Sigmoid colon (tissue), 6 donors: ENCODE measurements at regions not wholly inside any gene's neighbourhood (a gene's known extent, or its start where the extent isn't known, plus 50 kb on each side); places are given as distances from the start of the nearest gene placed in this dataset.

Source experiments
- DNase-seq: peaks from one replicate; pipeline ENCODE4 v3.0.0-alpha.2; 2019
- H3K27ac ChIP-seq, 4 donors: fragments of 200-600 bp; sonication (generic); one replicate each; pipeline ENCODE4 v1.5.1; 2016 to 2019; ENCODE audit warnings: mild to moderate bottlenecking in 1 of 4
- H3K27me3 ChIP-seq, 3 donors: fragments of 200-600 bp; sonication (generic); one replicate each; pipeline ENCODE4 v1.5.1; 2019; ENCODE audit warnings: mild to moderate bottlenecking in 1 of 3
- H3K36me3 ChIP-seq, 4 donors: fragments of 200-600 bp; sonication (generic); one replicate each; pipeline ENCODE4 v1.5.1; 2016 to 2019
- H3K4me1 ChIP-seq, 4 donors: fragments of 200-600 bp; sonication (generic); one replicate each; pipeline ENCODE4 v1.5.1; 2017 to 2019
- H3K4me3 ChIP-seq, 4 donors: fragments of 200-600 bp; sonication (generic); one replicate each; pipeline ENCODE4 v1.5.1; 2017 to 2019; ENCODE audit warnings: mild to moderate bottlenecking in 2 of 4, moderate library complexity in 1 of 4
- H3K9me3 ChIP-seq, 4 donors: fragments of 200-600 bp in 3 of 4; sonication (generic) in 3 of 4; one replicate each; pipeline versions ENCODE4 v1.5.1 to v1.6.1; 2013 to 2019
- EP300 ChIP-seq, 4 donors: sonication (generic); formaldehyde crosslinking; IDR thresholded peaks; one replicate each; pipeline ENCODE4 v1.6.1; 2017; ENCODE audit warnings: antibody characterized with exemption in 4 of 4
- POLR2A ChIP-seq, 2 donors: fragments of 450-650 bp; IDR thresholded peaks; one replicate each; pipeline ENCODE4 v1.6.1; 2016; ENCODE audit warnings: antibody characterized with exemption in 2 of 2, mild to moderate bottlenecking in 2 of 2, moderate library complexity in 2 of 2
- POLR2AphosphoS5 ChIP-seq, 4 donors: sonication (generic); formaldehyde crosslinking; IDR thresholded peaks; one replicate each; pipeline ENCODE4 v1.6.1; 2017; ENCODE audit warnings: antibody characterized with exemption in 4 of 4
- WGBS, 2 donors: extraction: QIAGEN DNeasy Blood & Tissue Kit; methylation state at CpG; one replicate each; pipeline ENCODE4 v1.1.7; 2013; 5-methylcytosine and 5-hydroxymethylcytosine counted together
- intact Hi-C: fragments of 100-400 bp; cut with DNase I; formaldehyde crosslinking; loops from one replicate; pipeline ENCODE4 v1.15.1; 2023
- TF ChIP-seq, protein P1 (sequence below), 4 experiments: fragments of 450-650 bp in 3 of 4; fragments of 200-600 bp in 1 of 4; IDR thresholded peaks; one replicate each; pipeline ENCODE4 v1.5.1; 2016 to 2019; ENCODE audit warnings: antibody characterized with exemption in 4 of 4, mild to moderate bottlenecking in 3 of 4, moderate library complexity in 2 of 4
- donor health status: healthy with polysubstance abuse.
- donor health status: healthy.

GRCh38 chr11:43072096-43072495, 239.7 kb upstream of the API5 start:
- H3K27ac ChIP-seq: no peak overlapping the region
- 75 to 85% methylated on average over 3 of the region's 3 CpGs for WGBS, 2 donors
- H3K4me1 ChIP-seq: no peaks in the 10 kb centered on the region
- TF ChIP-seq EP300 (IDR thresholded peaks at IDR 0.05) (no peak), POLR2AphosphoS5 (IDR thresholded peaks at IDR 0.05) (no peak), POLR2A (IDR thresholded peaks at IDR 0.05) (no peak)
- TF ChIP-seq, protein P1, sequence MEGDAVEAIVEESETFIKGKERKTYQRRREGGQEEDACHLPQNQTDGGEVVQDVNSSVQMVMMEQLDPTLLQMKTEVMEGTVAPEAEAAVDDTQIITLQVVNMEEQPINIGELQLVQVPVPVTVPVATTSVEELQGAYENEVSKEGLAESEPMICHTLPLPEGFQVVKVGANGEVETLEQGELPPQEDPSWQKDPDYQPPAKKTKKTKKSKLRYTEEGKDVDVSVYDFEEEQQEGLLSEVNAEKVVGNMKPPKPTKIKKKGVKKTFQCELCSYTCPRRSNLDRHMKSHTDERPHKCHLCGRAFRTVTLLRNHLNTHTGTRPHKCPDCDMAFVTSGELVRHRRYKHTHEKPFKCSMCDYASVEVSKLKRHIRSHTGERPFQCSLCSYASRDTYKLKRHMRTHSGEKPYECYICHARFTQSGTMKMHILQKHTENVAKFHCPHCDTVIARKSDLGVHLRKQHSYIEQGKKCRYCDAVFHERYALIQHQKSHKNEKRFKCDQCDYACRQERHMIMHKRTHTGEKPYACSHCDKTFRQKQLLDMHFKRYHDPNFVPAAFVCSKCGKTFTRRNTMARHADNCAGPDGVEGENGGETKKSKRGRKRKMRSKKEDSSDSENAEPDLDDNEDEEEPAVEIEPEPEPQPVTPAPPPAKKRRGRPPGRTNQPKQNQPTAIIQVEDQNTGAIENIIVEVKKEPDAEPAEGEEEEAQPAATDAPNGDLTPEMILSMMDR (IDR thresholded peaks at IDR 0.05): no peak
- DNase-seq: no peak
- intact Hi-C loops: no loop called here
- no peaks in the 10 kb centered on the region for H3K36me3 ChIP-seq
- H3K4me3 ChIP-seq: no peak overlapping the region
- peaks cover 0 to 3% (median 0%) of the 10 kb centered on the region in 4 donors for H3K9me3 ChIP-seq
- no peaks in the 10 kb centered on the region for H3K27me3 ChIP-seq

- intact Hi-C loops: no loop called here
- no peak overlapping the region for H3K27ac ChIP-seq
- WGBS, 2 donors: 37 to 75% methylated on average over 4 of the region's 4 CpGs
- no peaks in the 10 kb centered on the region for H3K4me1 ChIP-seq
- H3K27me3 ChIP-seq: no peaks in the 10 kb centered on the region
- no peaks in the 10 kb centered on the region for H3K36me3 ChIP-seq
- no peak for DNase-seq
- TF ChIP-seq EP300 (IDR thresholded peaks at IDR 0.05): no peak
- H3K9me3 ChIP-seq: peaks cover 0 to 3% (median 0%) of the 10 kb centered on the region in 4 donors
- no peak overlapping the region for H3K4me3 ChIP-seq
These were observed 238.9 kb upstream of the API5 start for GRCh38 chr11:43072911-43073310.

- TF ChIP-seq EP300 (IDR thresholded peaks at IDR 0.05) (no peak), POLR2AphosphoS5 (IDR thresholded peaks at IDR 0.05) (no peak), POLR2A (IDR thresholded peaks at IDR 0.05) (no peak)
- TF ChIP-seq, protein P1 (IDR thresholded peaks at IDR 0.05): no peak
- no peaks in the 10 kb centered on the region for H3K4me1 ChIP-seq
- H3K9me3 ChIP-seq: no peaks in the 10 kb centered on the region
- H3K27me3 ChIP-seq: no peaks in the 10 kb centered on the region
- no peak overlapping the region for H3K27ac ChIP-seq
- DNase-seq: no peak
- intact Hi-C loops: no loop called here
- no peaks in the 10 kb centered on the region for H3K36me3 ChIP-seq
- H3K4me3 ChIP-seq: no peak overlapping the region
These were observed 237.0 kb upstream of the API5 start for GRCh38 chr11:43074810-43075209.

GRCh38 chr11:43101113-43101512, 210.7 kb upstream of the API5 start:
- Histone ChIP-seq H3K27ac (no peak overlapping the region), H3K27me3 (no peaks in the 10 kb centered on the region), H3K4me3 (no peak overlapping the region), H3K36me3 (no peaks in the 10 kb centered on the region), H3K9me3 (peaks cover 0 to 2% (median 0%) of the 10 kb centered on the region in 4 donors), H3K4me1 (no peaks in the 10 kb centered on the region)
- TF ChIP-seq, protein P1 (IDR thresholded peaks at IDR 0.05): no peak
- TF ChIP-seq POLR2A (IDR thresholded peaks at IDR 0.05) (no peak), EP300 (IDR thresholded peaks at IDR 0.05) (no peak), POLR2AphosphoS5 (IDR thresholded peaks at IDR 0.05) (no peak)
- intact Hi-C loops: no loop called here
- DNase-seq: no peak

DNA sequence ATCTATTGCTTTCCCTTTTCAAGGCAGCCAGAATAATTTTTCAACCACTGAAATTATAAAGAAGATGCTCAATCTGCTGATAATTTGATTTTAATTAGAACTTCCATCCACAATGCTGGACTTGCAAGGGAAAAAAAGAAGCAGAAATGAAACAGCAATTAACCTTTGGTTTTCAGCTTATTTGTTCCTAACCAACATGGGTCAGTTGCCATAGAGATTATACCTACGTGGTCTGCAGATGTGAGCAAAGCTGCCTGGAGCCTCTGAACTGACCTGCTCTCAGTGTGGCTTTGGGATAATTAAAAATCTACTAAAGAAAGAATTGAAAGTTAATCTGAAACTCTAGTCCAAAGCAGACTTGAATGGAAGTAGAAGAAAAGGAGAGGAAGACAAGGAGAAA, 195.7 kb upstream of the API5 start:
- Histone ChIP-seq H3K36me3 (no peaks in the 10 kb centered on the region), H3K9me3 (no peaks in the 10 kb centered on the region), H3K4me3 (no peak overlapping the region), H3K27me3 (no peaks in the 10 kb centered on the region), H3K27ac (no peak overlapping the region), H3K4me1 (no peaks in the 10 kb centered on the region)
- TF ChIP-seq, protein P1 (IDR thresholded peaks at IDR 0.05): no peak
- no peak for TF ChIP-seq POLR2A (IDR thresholded peaks at IDR 0.05)
- no peak for TF ChIP-seq POLR2AphosphoS5 (IDR thresholded peaks at IDR 0.05)
- TF ChIP-seq EP300 (IDR thresholded peaks at IDR 0.05): no peak
- intact Hi-C loops: no loop called here
- WGBS, 2 donors: 25 to 38% methylated on average over 1 of the region's 1 CpG
- DNase-seq: no peak
